Ascending aorta (tissue), 2 donors: ENCODE measurements at regions not wholly inside any gene's neighbourhood (a gene's known extent, or its start where the extent isn't known, plus 50 kb on each side); places are given as distances from the start of the nearest gene placed in this dataset.

ENCODE experiments used
- DNase-seq, 2 donors: peaks; one replicate each; pipeline ENCODE4 v3.0.0-alpha.2; 2019; ENCODE audit warnings: low spot score in 2 of 2
- H3K27ac ChIP-seq, 2 donors: fragments of 200-600 bp; sonication (generic); one replicate each; pipeline ENCODE4 v1.5.1; 2016 to 2017; ENCODE audit warnings: mild to moderate bottlenecking in 1 of 2
- H3K27me3 ChIP-seq: fragments of 200-600 bp; sonication (generic); one replicate; pipeline ENCODE4 v1.5.1; 2017
- H3K36me3 ChIP-seq, 2 donors: fragments of 200-600 bp; sonication (generic); one replicate each; pipeline ENCODE4 v1.5.1; 2016
- H3K4me1 ChIP-seq, 2 donors: fragments of 200-600 bp; sonication (generic); one replicate each; pipeline ENCODE4 v1.5.1; 2016 to 2017; ENCODE audit warnings: mild to moderate bottlenecking in 1 of 2
- H3K4me3 ChIP-seq, 2 donors: fragments of 200-600 bp; sonication (generic); one replicate each; pipeline ENCODE4 v1.5.1; 2016 to 2017; ENCODE audit warnings: mild to moderate bottlenecking in 1 of 2
- H3K9me3 ChIP-seq, 2 donors: fragments of 200-600 bp; sonication (generic); one replicate each; pipeline ENCODE4 v1.5.1; 2016
- CTCF ChIP-seq, 3 experiments: fragments of 200-600 bp in 2 of 3; fragments of 450-650 bp in 1 of 3; sonication (generic) in 2 of 3; IDR thresholded peaks; one replicate each; pipeline ENCODE4 v1.5.1; 2016 to 2019; ENCODE audit warnings: antibody characterized with exemption in 3 of 3, mild to moderate bottlenecking in 1 of 3, moderate library complexity in 1 of 3
- intact Hi-C: fragments of 100-400 bp; cut with DNase I; formaldehyde crosslinking; loops from one replicate; pipeline ENCODE4 v1.15.1; 2023

- H3K9me3 ChIP-seq: no peaks in the 10 kb centered on the region
- intact Hi-C loops: no loop called here
- no peaks in the 10 kb centered on the region for H3K36me3 ChIP-seq
- no peaks in the 10 kb centered on the region for H3K27me3 ChIP-seq
- no peaks in the 10 kb centered on the region for H3K4me1 ChIP-seq
- no peak overlapping the region for H3K4me3 ChIP-seq
- DNase-seq: no peak
- TF ChIP-seq CTCF (IDR thresholded peaks at IDR 0.05): no peak
- H3K27ac ChIP-seq: no peak overlapping the region
Measured at GRCh38 chr13:24086642-24087041, 73.9 kb upstream of the SPATA13 start.

GRCh38 chr13:24087605-24088225, 72.8 kb upstream of the SPATA13 start:
- no peak overlapping the region for H3K27ac ChIP-seq
- H3K4me3 ChIP-seq: no peak overlapping the region
- TF ChIP-seq CTCF (IDR thresholded peaks at IDR 0.05): no peak
- H3K4me1 ChIP-seq: no peaks in the 10 kb centered on the region
- intact Hi-C loops: no loop called here
- H3K36me3 ChIP-seq: no peaks in the 10 kb centered on the region
- no peaks in the 10 kb centered on the region for H3K27me3 ChIP-seq
- no peak for DNase-seq
- H3K9me3 ChIP-seq: no peaks in the 10 kb centered on the region

GRCh38 chr13:24090049-24090448, 70.5 kb upstream of the SPATA13 start:
- Histone ChIP-seq H3K27ac (no peak overlapping the region), H3K9me3 (no peaks in the 10 kb centered on the region), H3K27me3 (no peaks in the 10 kb centered on the region), H3K4me3 (no peak overlapping the region), H3K36me3 (no peaks in the 10 kb centered on the region), H3K4me1 (no peaks in the 10 kb centered on the region)
- intact Hi-C loops: no loop called here
- no peak for TF ChIP-seq CTCF (IDR thresholded peaks at IDR 0.05)
- no peak for DNase-seq

GRCh38 chr13:24091080-24091479, 69.4 kb upstream of the SPATA13 start:
- Histone ChIP-seq H3K4me3 (no peak overlapping the region), H3K4me1 (no peaks in the 10 kb centered on the region), H3K9me3 (no peaks in the 10 kb centered on the region), H3K27me3 (no peaks in the 10 kb centered on the region), H3K36me3 (no peaks in the 10 kb centered on the region), H3K27ac (no peak overlapping the region)
- no peak for DNase-seq
- TF ChIP-seq CTCF (IDR thresholded peaks at IDR 0.05): no peak
- intact Hi-C loops: no loop called here

- no peak overlapping the region for H3K27ac ChIP-seq
- H3K9me3 ChIP-seq: no peaks in the 10 kb centered on the region
- H3K27me3 ChIP-seq: no peaks in the 10 kb centered on the region
- no peaks in the 10 kb centered on the region for H3K36me3 ChIP-seq
- intact Hi-C loops: no loop called here
- no peak overlapping the region for H3K4me3 ChIP-seq
- no peak for DNase-seq
- no peaks in the 10 kb centered on the region for H3K4me1 ChIP-seq
- no peak for TF ChIP-seq CTCF (IDR thresholded peaks at IDR 0.05)
Measured at GRCh38 chr13:24092108-24092507, 68.4 kb upstream of the SPATA13 start.

- Histone ChIP-seq H3K27ac (no peak overlapping the region), H3K4me3 (no peak overlapping the region), H3K4me1 (no peaks in the 10 kb centered on the region), H3K36me3 (no peaks in the 10 kb centered on the region), H3K27me3 (no peaks in the 10 kb centered on the region), H3K9me3 (no peaks in the 10 kb centered on the region)
- TF ChIP-seq CTCF (IDR thresholded peaks at IDR 0.05): no peak
- DNase-seq: no peak
- intact Hi-C loops: no loop called here
Measured at GRCh38 chr13:24093047-24093446, 67.5 kb upstream of the SPATA13 start.
